ENCODE measurements at regions not wholly inside any gene's neighbourhood (a gene's known extent, or its start where the extent isn't known, plus 50 kb on each side); places are given as distances from the start of the nearest gene placed in this dataset.

- Histone ChIP-seq H3K4me2 (no peak overlapping the region), H2AFZ (no peak overlapping the region), H3K4me3 (no peak overlapping the region), H3K9me2 (replicated peaks; ENCODE audit: insufficient read depth) (no peaks in the 10 kb centered on the region), H3K79me2 (no peaks in the 10 kb centered on the region), H3K36me3 (replicated peaks; ENCODE audit: insufficient read depth, low read depth) (no peaks in the 10 kb centered on the region), H4K20me1 (ENCODE audit: insufficient read depth, poor library complexity, severe bottlenecking) (no peaks in the 10 kb centered on the region), H3K27me3 (no peaks in the 10 kb centered on the region), H3K27ac (peak overlapping the region; percentile 33), H3K9me3 (ENCODE audit: low read depth) (no peaks in the 10 kb centered on the region), H3K4me1 (ENCODE audit: insufficient read depth) (peaks cover 6% of the 10 kb centered on the region)
- TF ChIP-seq EZH2phosphoT487 (IDR thresholded peaks at IDR 0.05; ENCODE audit: low read depth, severe bottlenecking, unreplicated experiment): no peak
- TF ChIP-seq EZH2 (IDR thresholded peaks at IDR 0.05; ENCODE audit: borderline replicate concordance): no peak
- TF ChIP-seq CTCF (IDR thresholded peaks at IDR 0.05; ENCODE audit: poor library complexity): no peak
- 64% methylated on average over 3 of the region's 3 CpGs for WGBS (ENCODE audit: low lambda C conversion rate, missing lambda C conversion rate)
- no peak for DNase-seq (ENCODE audit: low spot score)
Observed at GRCh38 chr2:222776792-222777191, 84.0 kb upstream of the ACSL3 start.

- no peak overlapping the region for H3K4me3 ChIP-seq
- H3K9me3 ChIP-seq (ENCODE audit: low read depth): no peaks in the 10 kb centered on the region
- no peak overlapping the region for H3K27ac ChIP-seq
- no peak for DNase-seq (ENCODE audit: low spot score)
- no peak for TF ChIP-seq CTCF (IDR thresholded peaks at IDR 0.05; ENCODE audit: poor library complexity)
- TF ChIP-seq EZH2phosphoT487 (IDR thresholded peaks at IDR 0.05; ENCODE audit: low read depth, severe bottlenecking, unreplicated experiment): no peak
- TF ChIP-seq EZH2 (IDR thresholded peaks at IDR 0.05; ENCODE audit: borderline replicate concordance): no peak
- H2AFZ ChIP-seq: no peak overlapping the region
- peaks cover 6% of the 10 kb centered on the region for H3K4me1 ChIP-seq (ENCODE audit: insufficient read depth)
- no peaks in the 10 kb centered on the region for H3K9me2 ChIP-seq (replicated peaks; ENCODE audit: insufficient read depth)
- H3K27me3 ChIP-seq: no peaks in the 10 kb centered on the region
- 87% methylated on average over 3 of the region's 3 CpGs for WGBS (ENCODE audit: low lambda C conversion rate, missing lambda C conversion rate)
- no peak overlapping the region for H3K4me2 ChIP-seq
- H4K20me1 ChIP-seq (ENCODE audit: insufficient read depth, poor library complexity, severe bottlenecking): no peaks in the 10 kb centered on the region
- H3K36me3 ChIP-seq (replicated peaks; ENCODE audit: insufficient read depth, low read depth): no peaks in the 10 kb centered on the region
- no peaks in the 10 kb centered on the region for H3K79me2 ChIP-seq
Observed at GRCh38 chr2:222778400-222778799, 82.4 kb upstream of the ACSL3 start.

DNA sequence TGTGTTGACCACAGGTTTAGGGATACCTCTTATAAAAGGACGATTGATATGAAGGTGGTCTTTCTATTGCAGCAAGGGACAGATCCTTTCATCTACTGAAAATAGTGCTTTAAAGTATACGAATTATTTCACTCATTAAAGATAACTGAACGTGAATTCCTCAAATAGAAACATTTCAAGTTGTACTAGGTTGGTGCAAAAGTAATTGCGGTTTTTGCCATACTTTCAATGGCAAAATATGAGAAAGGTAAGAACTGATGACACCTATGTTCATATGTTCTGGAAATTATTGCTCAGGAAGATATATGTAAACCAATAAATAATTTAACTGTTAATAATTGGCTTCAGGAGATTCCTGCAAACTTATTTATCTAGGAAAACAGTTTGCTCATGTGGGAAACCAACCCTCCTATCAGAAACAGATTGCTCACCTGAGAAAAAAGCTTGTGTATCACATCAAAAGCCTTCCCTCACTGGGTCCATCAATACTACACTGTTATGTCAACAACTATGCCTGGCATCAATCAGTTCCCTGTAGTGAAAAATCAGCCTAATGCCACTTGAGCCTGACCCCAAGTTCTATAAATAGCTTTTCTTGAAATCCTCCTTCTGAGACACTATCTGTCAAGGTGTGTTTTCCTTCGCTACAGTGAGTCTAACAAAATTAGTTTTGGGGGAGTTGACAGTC, 81.5 kb upstream of the ACSL3 start:
- H3K79me2 ChIP-seq: no peaks in the 10 kb centered on the region
- H3K36me3 ChIP-seq (replicated peaks; ENCODE audit: insufficient read depth, low read depth): no peaks in the 10 kb centered on the region
- no peaks in the 10 kb centered on the region for H3K9me2 ChIP-seq (replicated peaks; ENCODE audit: insufficient read depth)
- no peak overlapping the region for H3K4me3 ChIP-seq
- WGBS (ENCODE audit: low lambda C conversion rate, missing lambda C conversion rate): 67% methylated on average over 5 of the region's 5 CpGs
- H3K4me1 ChIP-seq (ENCODE audit: insufficient read depth): peaks cover 6% of the 10 kb centered on the region
- no peak for DNase-seq (ENCODE audit: low spot score)
- H2AFZ ChIP-seq: no peak overlapping the region
- no peak for TF ChIP-seq CTCF (IDR thresholded peaks at IDR 0.05; ENCODE audit: poor library complexity)
- TF ChIP-seq EZH2phosphoT487 (IDR thresholded peaks at IDR 0.05; ENCODE audit: low read depth, severe bottlenecking, unreplicated experiment): no peak
- no peak for TF ChIP-seq EZH2 (IDR thresholded peaks at IDR 0.05; ENCODE audit: borderline replicate concordance)
- no peaks in the 10 kb centered on the region for H3K9me3 ChIP-seq (ENCODE audit: low read depth)
- no peaks in the 10 kb centered on the region for H3K27me3 ChIP-seq
- H3K4me2 ChIP-seq: no peak overlapping the region
- H3K27ac ChIP-seq: no peak overlapping the region
- no peaks in the 10 kb centered on the region for H4K20me1 ChIP-seq (ENCODE audit: insufficient read depth, poor library complexity, severe bottlenecking)

Data from hepatocyte (in vitro differentiated cells).